ENCODE measurements at regions not wholly inside any gene's neighbourhood (a gene's known extent, or its start where the extent isn't known, plus 50 kb on each side); places are given as distances from the start of the nearest gene placed in this dataset.

- H3K23ac ChIP-seq (ENCODE audit: low read depth, low read length): no peak overlapping the region
- H3K14ac ChIP-seq (replicated peaks; ENCODE audit: low read depth, low read length): no peak overlapping the region
- intact Hi-C loops (cut with micrococcal nuclease): no loop called here
- no peak overlapping the region for H3K56ac ChIP-seq (ENCODE audit: extremely low read depth, insufficient read depth, low read length)
- no TSS peak for BruUV-seq (replicated peaks)
- H2BK20ac ChIP-seq (ENCODE audit: low read depth, low read length): no peak overlapping the region
- no peak overlapping the region for H3K18ac ChIP-seq (ENCODE audit: low read depth, low read length)
- ChIA-PET CTCF (no interaction called here), POLR2A (ENCODE audit: unreplicated experiment) (no interaction called here)
- no peaks in the 10 kb centered on the region for H3K79me1 ChIP-seq (ENCODE audit: low read depth in 1 of 2, low read length in 2 of 2)
- no peak overlapping the region for H2AK9ac ChIP-seq (replicated peaks; ENCODE audit: low read depth, low read length, poor library complexity)
- no CpG with 5 or more reads among the region's 6 CpGs for WGBS, 2 experiments (ENCODE audit: extremely low coverage in 2 of 2, insufficient read length in 1 of 2)
- H2BK120ac ChIP-seq (ENCODE audit: low read depth, low read length): no peak overlapping the region
- dilution Hi-C loops (cut with HindIII; ENCODE audit: low sequenced_read_pairs, unreplicated experiment): no loop called here
- no peak overlapping the region for H4K8ac ChIP-seq (ENCODE audit: low read depth in 2 of 2, low read length in 2 of 2)
- no peak for TF ChIP-seq NFE2L2 (IDR thresholded peaks at IDR 0.05; ENCODE audit: low read depth, low read length)
- TF ChIP-seq RAD21 (IDR thresholded peaks at IDR 0.05; ENCODE audit: low read length): no peak
- no peak for TF ChIP-seq CTCF (conservative IDR thresholded peaks at IDR 0.05; ENCODE audit: low read depth, low read length)
- no peak for TF ChIP-seq RCOR1 (IDR thresholded peaks at IDR 0.05; ENCODE audit: insufficient replicate concordance, low read length)
- no peak for TF ChIP-seq MAZ (IDR thresholded peaks at IDR 0.05; ENCODE audit: borderline replicate concordance, low read depth, low read length)
- no peak for TF ChIP-seq CEBPB (IDR thresholded peaks at IDR 0.05; ENCODE audit: low read depth, low read length)
- no peak for TF ChIP-seq POLR2A (IDR thresholded peaks at IDR 0.05; ENCODE audit: low read depth, low read length)
- no peak for TF ChIP-seq CHD1 (IDR thresholded peaks at IDR 0.05; ENCODE audit: low read depth, low read length)
- TF ChIP-seq SMC3 (IDR thresholded peaks at IDR 0.05; ENCODE audit: low read depth, low read length): no peak
- no peak for TF ChIP-seq ELK1 (IDR thresholded peaks at IDR 0.05; ENCODE audit: borderline replicate concordance, low read depth, low read length)
- no peak for TF ChIP-seq MXI1 (IDR thresholded peaks at IDR 0.05; ENCODE audit: borderline replicate concordance, low read depth, low read length)
- TF ChIP-seq RFX5 (IDR thresholded peaks at IDR 0.05; ENCODE audit: low read depth, low read length): no peak
- H3K9ac ChIP-seq (ENCODE audit: low read depth, low read length): no peak overlapping the region
- no peaks in the 10 kb centered on the region for H3K9me3 ChIP-seq (ENCODE audit: control insufficient read depth, insufficient read depth, low read length)
- in situ Hi-C loops (cut with MboI; ENCODE audit: low sequenced_read_pairs): no loop called here
- H4K20me1 ChIP-seq (ENCODE audit: insufficient read depth, low read length): no peaks in the 10 kb centered on the region
- H3K27me3 ChIP-seq (ENCODE audit: control insufficient read depth, insufficient read depth, low read length): no peaks in the 10 kb centered on the region
- H3K4me1 ChIP-seq (ENCODE audit: control insufficient read depth, insufficient read depth, low read length): no peaks in the 10 kb centered on the region
- H2AK5ac ChIP-seq (ENCODE audit: low read depth, low read length): no peak overlapping the region
- H3K4me2 ChIP-seq (ENCODE audit: low read depth, low read length): no peak overlapping the region
- H2AFZ ChIP-seq (replicated peaks; ENCODE audit: low read length, poor library complexity): no peak overlapping the region
- no peak for DNase-seq
- no peaks in the 10 kb centered on the region for H3K9me1 ChIP-seq (ENCODE audit: insufficient read depth, low read length)
- no peak overlapping the region for H4K91ac ChIP-seq (ENCODE audit: insufficient read depth, low read depth, low read length)
- H3K4ac ChIP-seq (ENCODE audit: low read depth, low read length): no peak overlapping the region
- H4K5ac ChIP-seq (ENCODE audit: low read depth, low read length): no peak overlapping the region
- H2BK5ac ChIP-seq (ENCODE audit: low read depth, low read length, poor library complexity, severe bottlenecking): no peak overlapping the region
- no peak overlapping the region for H2BK15ac ChIP-seq (ENCODE audit: low read depth, low read length)
- no peak overlapping the region for H3K27ac ChIP-seq (ENCODE audit: insufficient read depth, low read length)
- no peak overlapping the region for H3K4me3 ChIP-seq (ENCODE audit: insufficient read depth, low read depth, low read length)
- H3K36me3 ChIP-seq (ENCODE audit: control insufficient read depth, insufficient read depth, low read length): no peaks in the 10 kb centered on the region
- no peak for ATAC-seq (ENCODE audit: low read depth)
Observed at GRCh38 chr15:61641645-61642044, 412.5 kb upstream of the RORA start.
